ENCODE measurements at regions not wholly inside any gene's neighbourhood (a gene's known extent, or its start where the extent isn't known, plus 50 kb on each side); places are given as distances from the start of the nearest gene placed in this dataset.

GRCh38 chr6:138025528-138025978 lies 81.7 kb downstream of the PERP start:
- CTCF ChIA-PET (ENCODE audit: low intra/inter-chr PET ratio, low total read pairs), result no interaction called here
- POLR2A ChIA-PET, result no interaction called here
- Histone ChIP-seq H3K4me3 (replicated peaks in 1 of 3; ENCODE audit: insufficient read depth in 1 of 3, low read depth in 2 of 3, low read length in 3 of 3) (no peak overlapping the region), H3K9me3 (ENCODE audit: low read length) (no peaks in the 10 kb centered on the region), H3K36me3 (replicated peaks in 1 of 2; ENCODE audit: control insufficient read depth in 1 of 2, insufficient read depth in 2 of 2, low read length in 2 of 2) (no peaks in the 10 kb centered on the region), H3K4me1 (ENCODE audit: insufficient read depth, low read length) (no peaks in the 10 kb centered on the region), H3K4me2 (ENCODE audit: low read depth, low read length) (no peak overlapping the region), H3K79me2 (ENCODE audit: insufficient read depth, low read length) (no peaks in the 10 kb centered on the region), H3K27me3 (ENCODE audit: control insufficient read depth in 1 of 2, insufficient read depth in 2 of 2, low read length in 2 of 2) (peaks cover 1 to 8% of the 10 kb centered on the region in 2 experiments; a peak in 2 of 5 replicates), H3K27ac (ENCODE audit: extremely low read length, insufficient read depth, low read length) (no peak overlapping the region), H2AFZ (ENCODE audit: low read length) (no peak overlapping the region), H4K20me1 (ENCODE audit: insufficient read depth, low read length) (no peaks in the 10 kb centered on the region), H3K9ac (ENCODE audit: insufficient read depth, low read depth, low read length) (no peak overlapping the region)
- in situ Hi-C loops (cut with HindIII; ENCODE audit: extremely low pct_ligation_motif_present, low pct_unique_long_range_greater_than_20kb) (no loop called here), intact Hi-C loops (cut with micrococcal nuclease; ENCODE audit: unreplicated experiment) (no loop called here)
- no peak for FAIRE-seq
- no peak; the same call in 2 of the 3 replicates for ATAC-seq
- no peak for DNase-seq (ENCODE audit: low spot score)
- TF ChIP-seq ZNF724P (CRISPR knock-in tag; IDR thresholded peaks at IDR 0.05; ENCODE audit: borderline replicate concordance) (no peak), ZC3H13 (CRISPR knock-in tag; IDR thresholded peaks at IDR 0.05) (no peak), MTA3 (CRISPR knock-in tag; IDR thresholded peaks at IDR 0.05) (no peak), ZNF564 (CRISPR knock-in tag; IDR thresholded peaks at IDR 0.05) (no peak), JARID2 (CRISPR knock-in tag; IDR thresholded peaks at IDR 0.05; ENCODE audit: insufficient replicate concordance) (no peak), HNRNPL (IDR thresholded peaks at IDR 0.05; ENCODE audit: low read depth, low read length) (no peak), DNMT1 (CRISPR knock-in tag; IDR thresholded peaks at IDR 0.05) (no peak), TOPORS (CRISPR knock-in tag; IDR thresholded peaks at IDR 0.05) (no peak), ZNF24 (IDR thresholded peaks at IDR 0.05) (no peak), FOXK2 (IDR thresholded peaks at IDR 0.05) (no peak), ZNF501 (CRISPR knock-in tag; IDR thresholded peaks at IDR 0.05) (no peak), ZNF670 (CRISPR knock-in tag; IDR thresholded peaks at IDR 0.05; ENCODE audit: borderline replicate concordance) (no peak), HMG20A (CRISPR knock-in tag; IDR thresholded peaks at IDR 0.05; ENCODE audit: borderline replicate concordance) (no peak), IRF2 (CRISPR knock-in tag; IDR thresholded peaks at IDR 0.05) (no peak), KAT8 (CRISPR knock-in tag; IDR thresholded peaks at IDR 0.05) (no peak), FOSL2 (CRISPR knock-in tag; IDR thresholded peaks at IDR 0.05) (no peak), ISX (CRISPR knock-in tag; conservative IDR thresholded peaks at IDR 0.05) (no peak)
- TF ChIP-seq, protein P1, sequence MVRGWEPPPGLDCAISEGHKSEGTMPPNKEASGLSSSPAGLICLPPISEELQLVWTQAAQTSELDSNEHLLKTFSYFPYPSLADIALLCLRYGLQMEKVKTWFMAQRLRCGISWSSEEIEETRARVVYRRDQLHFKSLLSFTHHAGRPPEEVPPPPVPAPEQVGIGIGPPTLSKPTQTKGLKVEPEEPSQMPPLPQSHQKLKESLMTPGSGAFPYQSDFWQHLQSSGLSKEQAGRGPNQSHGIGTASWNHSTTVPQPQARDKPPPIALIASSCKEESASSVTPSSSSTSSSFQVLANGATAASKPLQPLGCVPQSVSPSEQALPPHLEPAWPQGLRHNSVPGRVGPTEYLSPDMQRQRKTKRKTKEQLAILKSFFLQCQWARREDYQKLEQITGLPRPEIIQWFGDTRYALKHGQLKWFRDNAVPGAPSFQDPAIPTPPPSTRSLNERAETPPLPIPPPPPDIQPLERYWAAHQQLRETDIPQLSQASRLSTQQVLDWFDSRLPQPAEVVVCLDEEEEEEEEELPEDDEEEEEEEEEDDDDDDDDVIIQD (CRISPR knock-in tag; IDR thresholded peaks at IDR 0.05; ENCODE audit: low read depth), result no peak
- no TSS peak for BruUV-seq (replicated peaks)
- WGBS (ENCODE audit: low lambda C conversion rate), result 53% methylated on average over 2 of the region's 2 CpGs
